ENCODE measurements at regions not wholly inside any gene's neighbourhood (a gene's known extent, or its start where the extent isn't known, plus 50 kb on each side); places are given as distances from the start of the nearest gene placed in this dataset.

- ATAC-seq (no peak), DNase-seq (no peak)
- Mint-ChIP-seq H3K4me3 (no peak overlapping the region), H3K27ac (no peak overlapping the region), H3K36me3 (ENCODE audit: low read depth) (no peaks in the 10 kb centered on the region), H3K27me3 (ENCODE audit: low read depth) (no peaks in the 10 kb centered on the region), H3K4me1 (ENCODE audit: low read depth) (no peaks in the 10 kb centered on the region), H3K9me3 (ENCODE audit: insufficient read depth) (no peaks in the 10 kb centered on the region)
- POLR2A ChIA-PET, result no interaction called here
- CTCF ChIA-PET, result no interaction called here
These were observed 609.3 kb downstream of the GBE1 start for GRCh38 chr3:81152156-81152555.

DNA sequence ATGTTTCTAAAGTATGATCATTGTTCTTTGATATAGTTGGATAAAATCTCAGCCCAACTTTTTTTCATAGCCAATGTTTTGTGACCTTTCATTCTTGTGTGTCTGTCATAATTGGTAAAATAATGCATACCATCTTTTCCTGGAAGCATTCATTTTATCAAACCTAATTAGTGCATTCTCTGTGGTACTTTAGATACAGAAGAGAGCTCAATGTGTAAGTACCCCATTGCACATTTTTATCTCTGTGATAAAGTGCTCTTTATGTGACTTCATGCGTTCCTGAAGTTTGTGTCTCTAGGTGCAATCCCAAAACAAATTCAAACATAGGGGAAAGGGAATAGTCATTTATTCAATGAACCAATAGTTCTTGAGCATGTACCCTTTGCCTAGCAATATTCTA is 628.5 kb downstream of the GBE1 start:
- Mint-ChIP-seq H3K36me3 (ENCODE audit: low read depth) (no peaks in the 10 kb centered on the region), H3K4me1 (ENCODE audit: low read depth) (no peaks in the 10 kb centered on the region), H3K4me3 (no peak overlapping the region), H3K9me3 (ENCODE audit: insufficient read depth) (no peaks in the 10 kb centered on the region), H3K27me3 (ENCODE audit: low read depth) (no peaks in the 10 kb centered on the region), H3K27ac (no peak overlapping the region)
- ATAC-seq (no peak), DNase-seq (no peak)
- ChIA-PET POLR2A (no interaction called here), CTCF (no interaction called here)

DNA sequence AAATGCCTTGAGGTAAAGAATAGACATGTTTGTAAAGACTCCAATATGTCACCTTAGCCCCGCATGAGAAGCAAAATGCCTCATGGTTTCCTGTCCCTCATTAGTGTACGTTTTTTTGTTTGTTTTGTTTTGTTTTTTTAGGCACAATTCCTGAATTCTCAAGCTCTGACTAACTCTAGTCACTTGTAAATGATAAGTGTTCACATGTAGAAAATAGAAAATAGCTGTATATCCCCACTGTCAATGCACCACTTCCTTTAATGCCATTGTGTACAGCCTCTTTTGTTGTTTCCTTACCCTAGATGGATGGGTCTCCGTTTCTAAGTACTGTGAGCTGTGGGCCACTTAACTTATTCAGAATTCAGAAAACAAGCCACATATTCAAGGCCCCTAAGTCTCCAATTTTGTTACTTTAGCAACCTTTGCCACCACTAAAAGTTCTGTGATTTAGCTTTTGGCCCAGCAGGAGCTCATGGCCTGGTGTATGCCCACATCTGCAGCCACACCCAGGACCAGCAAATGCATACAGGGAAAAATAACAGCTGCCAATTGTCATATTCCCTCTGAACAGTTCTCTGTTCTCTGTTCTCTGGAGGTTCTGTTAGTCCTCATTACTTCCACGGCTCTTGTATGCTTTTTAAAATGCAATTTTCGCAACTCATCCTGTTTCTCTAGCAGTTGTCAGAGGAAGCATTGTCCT is 655.5 kb downstream of the GBE1 start:
- no peak overlapping the region for H3K27ac Mint-ChIP-seq
- no peaks in the 10 kb centered on the region for H3K4me1 Mint-ChIP-seq (ENCODE audit: low read depth)
- ChIA-PET CTCF (no interaction called here), POLR2A (interaction anchor here (0.5 kb wide), 1 partner anchor 92 kb away, joined by 3 read pairs; no protein-coding TSS in a partner anchor)
- DNase-seq (no peak), ATAC-seq (no peak)
- H3K27me3 Mint-ChIP-seq (ENCODE audit: low read depth), result no peaks in the 10 kb centered on the region
- no peak overlapping the region for H3K4me3 Mint-ChIP-seq
- no peaks in the 10 kb centered on the region for H3K36me3 Mint-ChIP-seq (ENCODE audit: low read depth)
- H3K9me3 Mint-ChIP-seq (ENCODE audit: insufficient read depth), result peaks cover 6% of the 10 kb centered on the region

DNA sequence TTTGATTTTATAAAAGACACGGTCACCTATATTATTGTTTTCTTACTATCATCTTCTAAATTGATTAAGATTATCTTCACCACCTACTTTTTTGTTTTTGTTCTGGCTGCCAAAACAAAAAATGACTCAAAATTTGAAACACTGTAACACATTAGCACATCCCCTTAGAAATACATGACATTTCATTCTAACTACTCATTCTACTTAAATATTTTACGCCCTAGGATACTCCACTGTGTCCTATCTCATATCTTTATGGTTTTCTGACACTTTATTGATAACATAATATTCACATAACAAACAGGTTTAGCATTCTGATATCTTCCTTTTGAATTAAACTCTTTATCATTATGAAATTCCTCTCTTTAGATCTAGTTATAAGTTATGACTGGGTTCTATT is 656.2 kb downstream of the GBE1 start:
- ChIA-PET CTCF (no interaction called here), POLR2A (no interaction called here)
- Mint-ChIP-seq H3K4me3 (no peak overlapping the region), H3K9me3 (ENCODE audit: insufficient read depth) (peaks cover 6% of the 10 kb centered on the region), H3K36me3 (ENCODE audit: low read depth) (no peaks in the 10 kb centered on the region), H3K27me3 (ENCODE audit: low read depth) (no peaks in the 10 kb centered on the region), H3K4me1 (ENCODE audit: low read depth) (no peaks in the 10 kb centered on the region), H3K27ac (no peak overlapping the region)
- ATAC-seq (no peak), DNase-seq (no peak)

GRCh38 chr3:81097889-81098288 is 663.6 kb downstream of the GBE1 start:
- H3K27me3 Mint-ChIP-seq (ENCODE audit: low read depth), result no peaks in the 10 kb centered on the region
- H3K9me3 Mint-ChIP-seq (ENCODE audit: insufficient read depth), result peaks cover 3% of the 10 kb centered on the region
- DNase-seq (no peak), ATAC-seq (no peak)
- no peaks in the 10 kb centered on the region for H3K4me1 Mint-ChIP-seq (ENCODE audit: low read depth)
- no peaks in the 10 kb centered on the region for H3K36me3 Mint-ChIP-seq (ENCODE audit: low read depth)
- ChIA-PET CTCF (no interaction called here), POLR2A (no interaction called here)
- no peak overlapping the region for H3K27ac Mint-ChIP-seq
- H3K4me3 Mint-ChIP-seq, result no peak overlapping the region

DNA sequence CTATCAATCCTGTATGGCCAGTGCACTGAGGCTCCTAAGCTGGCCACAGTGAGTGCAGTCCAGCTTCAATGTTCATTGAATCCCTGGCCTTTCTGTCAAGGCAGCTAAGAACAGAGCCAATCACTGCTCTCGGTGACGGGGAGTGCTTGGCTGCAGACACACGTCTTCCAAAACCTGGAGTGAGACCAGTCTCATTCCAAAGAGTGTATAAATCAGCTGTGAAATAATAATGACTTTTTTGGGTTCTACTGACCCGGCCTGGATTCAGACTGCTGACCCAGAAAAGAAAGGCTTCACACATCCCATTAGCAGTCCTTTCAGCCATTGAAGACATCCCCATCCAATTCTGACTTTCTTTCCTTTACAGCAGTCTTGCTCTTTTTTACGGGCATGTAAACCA is 665.5 kb downstream of the GBE1 start:
- no peak for ATAC-seq
- ChIA-PET POLR2A (no interaction called here), CTCF (no interaction called here)
- Mint-ChIP-seq H3K4me3 (no peak overlapping the region), H3K36me3 (ENCODE audit: low read depth) (no peaks in the 10 kb centered on the region), H3K27ac (no peak overlapping the region), H3K27me3 (ENCODE audit: low read depth) (no peaks in the 10 kb centered on the region), H3K9me3 (ENCODE audit: insufficient read depth) (peaks cover 3% of the 10 kb centered on the region), H3K4me1 (ENCODE audit: low read depth) (no peaks in the 10 kb centered on the region)
- DNase-seq, result no peak

DNA sequence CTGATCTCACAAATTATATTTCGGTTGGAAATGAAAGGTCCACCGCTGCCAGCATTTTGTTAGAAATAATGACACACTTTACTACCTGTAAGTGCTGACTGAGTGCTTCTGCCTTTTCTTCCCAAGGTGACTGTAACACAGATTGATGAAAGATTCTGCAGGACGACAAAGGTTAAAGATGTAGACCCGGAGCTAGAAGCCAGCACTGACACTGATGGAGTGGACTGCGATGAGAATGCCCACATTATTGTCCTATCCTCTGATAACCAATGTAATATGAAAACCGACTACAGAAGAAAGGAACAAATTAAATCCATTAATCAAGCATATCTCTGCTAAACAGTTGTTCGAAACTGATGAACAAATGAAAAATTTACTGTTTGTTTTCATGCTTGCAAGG is 666.5 kb downstream of the GBE1 start:
- Mint-ChIP-seq H3K27me3 (ENCODE audit: low read depth) (no peaks in the 10 kb centered on the region), H3K9me3 (ENCODE audit: insufficient read depth) (peaks cover 3% of the 10 kb centered on the region), H3K4me3 (no peak overlapping the region), H3K4me1 (ENCODE audit: low read depth) (no peaks in the 10 kb centered on the region), H3K36me3 (ENCODE audit: low read depth) (no peaks in the 10 kb centered on the region), H3K27ac (no peak overlapping the region)
- CTCF ChIA-PET, result no interaction called here
- DNase-seq (no peak), ATAC-seq (no peak)
- POLR2A ChIA-PET, result no interaction called here

DNA sequence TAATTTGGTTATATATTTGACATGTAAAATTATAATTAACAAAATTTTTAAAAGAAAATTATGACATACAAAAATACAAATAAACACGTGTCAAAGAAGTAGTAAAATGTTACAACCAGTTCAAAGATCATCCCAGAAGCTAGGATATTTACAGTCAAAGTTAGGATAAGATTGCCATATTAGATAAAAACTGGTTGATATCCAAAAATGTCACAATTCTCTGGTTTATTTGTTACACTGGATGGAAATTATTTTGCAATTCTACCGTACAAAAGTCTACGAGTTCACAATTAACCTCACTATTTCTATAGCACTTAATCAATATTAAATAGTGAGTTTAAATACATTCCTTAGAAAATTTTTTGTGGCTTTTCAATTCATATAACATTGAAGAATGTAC is 673.8 kb downstream of the GBE1 start:
- DNase-seq (no peak), ATAC-seq (no peak)
- Mint-ChIP-seq H3K27me3 (ENCODE audit: low read depth) (no peaks in the 10 kb centered on the region), H3K27ac (no peak overlapping the region), H3K9me3 (ENCODE audit: insufficient read depth) (peaks cover 11% of the 10 kb centered on the region), H3K36me3 (ENCODE audit: low read depth) (no peaks in the 10 kb centered on the region), H3K4me3 (no peak overlapping the region), H3K4me1 (ENCODE audit: low read depth) (no peaks in the 10 kb centered on the region)
- CTCF ChIA-PET, result no interaction called here
- POLR2A ChIA-PET, result no interaction called here

- no peak overlapping the region for H3K4me3 Mint-ChIP-seq
- peaks cover 11% of the 10 kb centered on the region for H3K9me3 Mint-ChIP-seq (ENCODE audit: insufficient read depth)
- no peaks in the 10 kb centered on the region for H3K4me1 Mint-ChIP-seq (ENCODE audit: low read depth)
- H3K27ac Mint-ChIP-seq, result no peak overlapping the region
- DNase-seq, result no peak
- ChIA-PET CTCF (no interaction called here), POLR2A (no interaction called here)
- no peaks in the 10 kb centered on the region for H3K36me3 Mint-ChIP-seq (ENCODE audit: low read depth)
- no peaks in the 10 kb centered on the region for H3K27me3 Mint-ChIP-seq (ENCODE audit: low read depth)
- no peak for ATAC-seq
These were observed 675.1 kb downstream of the GBE1 start for GRCh38 chr3:81086348-81086747.

DNA sequence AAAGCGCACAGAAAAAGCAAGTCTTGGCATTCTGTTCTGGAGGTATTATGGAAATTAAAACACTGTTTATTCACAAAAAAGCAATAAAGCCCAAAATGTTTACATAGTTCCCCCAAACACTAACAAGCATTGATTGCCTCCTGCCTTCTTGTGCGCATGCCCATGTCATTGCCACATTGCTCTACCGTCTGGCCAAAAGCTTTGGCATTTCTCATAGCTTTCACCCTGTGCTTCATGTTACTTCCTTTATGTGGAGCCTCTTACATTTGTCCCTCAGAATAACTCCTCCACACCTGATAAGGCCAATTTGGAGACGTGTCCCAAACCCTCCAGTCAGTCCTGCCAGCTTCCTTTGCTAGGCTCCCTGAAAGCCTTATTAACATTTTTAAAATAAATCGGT is 680.8 kb downstream of the GBE1 start:
- Mint-ChIP-seq H3K4me3 (no peak overlapping the region), H3K27me3 (ENCODE audit: low read depth) (no peaks in the 10 kb centered on the region), H3K4me1 (ENCODE audit: low read depth) (no peaks in the 10 kb centered on the region), H3K9me3 (ENCODE audit: insufficient read depth) (peaks cover 8% of the 10 kb centered on the region), H3K27ac (no peak overlapping the region), H3K36me3 (ENCODE audit: low read depth) (no peaks in the 10 kb centered on the region)
- CTCF ChIA-PET, result no interaction called here
- no peak for DNase-seq
- no peak for ATAC-seq
- POLR2A ChIA-PET, result no interaction called here

GRCh38 chr3:81072591-81072990 is 688.9 kb downstream of the GBE1 start:
- POLR2A ChIA-PET, result no interaction called here

GRCh38 chr3:81068546-81068945 is 692.9 kb downstream of the GBE1 start:
- Mint-ChIP-seq H3K27ac (no peak overlapping the region), H3K9me3 (ENCODE audit: insufficient read depth) (peaks cover 22% of the 10 kb centered on the region), H3K4me1 (ENCODE audit: low read depth) (no peaks in the 10 kb centered on the region), H3K4me3 (no peak overlapping the region), H3K36me3 (ENCODE audit: low read depth) (no peaks in the 10 kb centered on the region), H3K27me3 (ENCODE audit: low read depth) (no peaks in the 10 kb centered on the region)
- CTCF ChIA-PET, result no interaction called here
- POLR2A ChIA-PET, result no interaction called here
- no peak for DNase-seq
- ATAC-seq, result no peak

More at GRCh38 chr3:81072591-81072990, 688.9 kb downstream of the GBE1 start:
- Mint-ChIP-seq H3K27ac (no peak overlapping the region), H3K4me1 (ENCODE audit: low read depth) (no peaks in the 10 kb centered on the region), H3K36me3 (ENCODE audit: low read depth) (no peaks in the 10 kb centered on the region), H3K4me3 (no peak overlapping the region), H3K9me3 (ENCODE audit: insufficient read depth) (peaks cover 8% of the 10 kb centered on the region), H3K27me3 (ENCODE audit: low read depth) (no peaks in the 10 kb centered on the region)
- DNase-seq (no peak), ATAC-seq (no peak)
- CTCF ChIA-PET, result no interaction called here

- no peak overlapping the region for H3K4me3 Mint-ChIP-seq
- CTCF ChIA-PET, result no interaction called here
- no peaks in the 10 kb centered on the region for H3K4me1 Mint-ChIP-seq (ENCODE audit: low read depth)
- H3K27ac Mint-ChIP-seq, result no peak overlapping the region
- H3K36me3 Mint-ChIP-seq (ENCODE audit: low read depth), result no peaks in the 10 kb centered on the region
- H3K9me3 Mint-ChIP-seq (ENCODE audit: insufficient read depth), result peaks cover 14% of the 10 kb centered on the region
- H3K27me3 Mint-ChIP-seq (ENCODE audit: low read depth), result no peaks in the 10 kb centered on the region
- DNase-seq (no peak), ATAC-seq (no peak)
- POLR2A ChIA-PET, result no interaction called here
These were observed 697.5 kb downstream of the GBE1 start for GRCh38 chr3:81063896-81064295.
